ENCODE measurements at regions not wholly inside any gene's neighbourhood (a gene's known extent, or its start where the extent isn't known, plus 50 kb on each side); places are given as distances from the start of the nearest gene placed in this dataset.
"Not testable (repeated sequence)": the region's sequence is repeated elsewhere in the genome, so short reads cannot be mapped to it uniquely, and the experiment has no call there.

DNA sequence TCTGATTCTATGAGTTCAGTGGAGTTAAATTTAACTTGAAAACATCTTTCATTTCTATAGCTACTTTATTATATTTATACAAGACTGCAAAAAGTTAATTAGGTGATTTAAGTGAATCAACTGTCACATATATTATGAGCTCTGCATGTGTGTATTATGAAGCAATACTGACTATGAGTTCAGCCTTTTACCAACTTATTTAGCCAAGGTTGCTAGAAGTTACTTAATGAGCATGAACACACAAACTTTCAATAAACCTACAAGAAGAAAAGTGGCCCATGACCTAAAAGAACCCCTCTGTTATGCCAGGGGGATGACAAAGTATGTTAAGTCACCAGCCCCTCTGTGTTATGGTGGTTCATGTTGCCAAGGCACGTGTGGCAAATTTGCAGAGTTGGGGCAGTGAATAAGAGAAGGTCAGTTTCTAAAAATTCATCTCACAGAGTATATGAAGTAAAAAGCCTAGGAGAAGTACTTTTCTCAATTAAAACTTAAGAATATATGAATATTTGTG, 86.7 kb upstream of the LYPLAL1 start:
- Histone ChIP-seq H3K4me3 (ENCODE audit: low read depth, low read length) (no peak overlapping the region), H3K36me3 (ENCODE audit: control insufficient read depth, insufficient read depth, low read length) (no peaks in the 10 kb centered on the region), H3K9me3 (ENCODE audit: control insufficient read depth, insufficient read depth, low read length) (no peaks in the 10 kb centered on the region), H3K27ac (ENCODE audit: low read depth, low read length) (no peak overlapping the region), H3K4me1 (ENCODE audit: control insufficient read depth, insufficient read depth, low read length) (no peaks in the 10 kb centered on the region), H3K9ac (ENCODE audit: low read depth, low read length) (no peak overlapping the region), H3K27me3 (ENCODE audit: control insufficient read depth, insufficient read depth, low read length) (no peaks in the 10 kb centered on the region)

DNA sequence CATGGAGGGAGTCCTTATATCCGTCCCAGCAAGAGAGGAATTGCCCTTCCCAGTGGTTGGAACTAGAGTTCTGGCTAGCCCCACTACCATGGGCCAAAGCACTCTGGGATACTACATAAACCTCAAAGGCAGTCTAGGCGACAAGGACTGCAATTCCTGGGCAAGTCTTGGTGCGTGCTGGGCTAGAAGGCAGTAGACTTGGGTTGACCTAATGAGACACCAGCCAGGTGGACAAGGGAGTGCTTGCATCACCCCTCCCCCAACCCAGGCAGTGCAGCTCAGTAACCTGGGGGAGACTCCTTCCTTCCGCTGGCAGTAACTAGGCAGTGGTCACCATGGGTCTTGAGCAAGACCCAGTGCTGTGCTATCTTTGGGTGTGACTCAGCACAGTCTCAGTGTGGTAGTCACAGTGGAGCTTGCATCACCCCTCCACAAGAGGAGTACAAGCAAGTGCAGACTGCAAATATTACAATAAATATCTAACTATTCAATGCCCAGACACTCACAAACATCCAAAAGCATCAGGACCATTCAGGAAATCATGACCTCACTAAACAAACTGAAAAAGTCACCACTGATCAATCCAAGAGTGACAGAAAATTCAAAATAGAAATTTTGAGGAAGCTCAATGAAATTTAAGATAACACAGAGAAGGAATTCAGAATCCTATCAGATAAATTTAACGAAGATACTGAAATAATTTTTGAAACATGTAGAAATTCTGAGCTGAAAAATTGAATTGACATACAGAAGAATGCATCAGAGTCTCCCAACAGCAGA, 84.7 kb upstream of the LYPLAL1 start:
- no peaks in the 10 kb centered on the region for H3K27me3 ChIP-seq (ENCODE audit: control insufficient read depth, insufficient read depth, low read length)
- no peaks in the 10 kb centered on the region for H3K36me3 ChIP-seq (ENCODE audit: control insufficient read depth, insufficient read depth, low read length)
- no peaks in the 10 kb centered on the region for H3K4me1 ChIP-seq (ENCODE audit: control insufficient read depth, insufficient read depth, low read length)
- H3K4me3 ChIP-seq (ENCODE audit: low read depth, low read length), result no peak overlapping the region
- H3K9me3 ChIP-seq (ENCODE audit: control insufficient read depth, insufficient read depth, low read length), result no peaks in the 10 kb centered on the region
- no peak overlapping the region for H3K9ac ChIP-seq (ENCODE audit: low read depth, low read length)
- H3K27ac ChIP-seq (ENCODE audit: low read depth, low read length), result no peak overlapping the region

DNA sequence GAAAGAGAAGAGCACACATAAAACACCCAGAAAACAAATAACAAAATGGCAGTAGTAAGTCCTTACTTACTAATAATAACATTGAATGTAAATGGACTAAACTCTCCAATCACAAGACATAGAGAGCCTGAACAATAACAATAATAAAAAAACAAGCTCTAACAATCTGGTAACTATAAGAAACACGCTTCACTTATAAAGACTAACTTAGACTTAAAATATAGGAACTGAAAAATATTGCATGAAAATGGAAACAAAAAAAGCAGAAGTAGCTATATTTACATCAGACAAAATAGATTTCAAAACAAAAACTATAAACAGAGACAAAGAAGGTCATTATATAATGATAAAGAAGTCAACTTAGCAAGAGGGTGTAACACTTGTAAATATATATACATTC, 83.1 kb upstream of the LYPLAL1 start:
- H3K4me1 ChIP-seq (ENCODE audit: control insufficient read depth, insufficient read depth, low read length), result no peaks in the 10 kb centered on the region
- no peak overlapping the region for H3K9ac ChIP-seq (ENCODE audit: low read depth, low read length)
- H3K27ac ChIP-seq (ENCODE audit: low read depth, low read length), result no peak overlapping the region
- H3K4me3 ChIP-seq (ENCODE audit: low read depth, low read length), result no peak overlapping the region
- H3K36me3 ChIP-seq (ENCODE audit: control insufficient read depth, insufficient read depth, low read length), result no peaks in the 10 kb centered on the region
- H3K27me3 ChIP-seq (ENCODE audit: control insufficient read depth, insufficient read depth, low read length), result no peaks in the 10 kb centered on the region
- no peaks in the 10 kb centered on the region for H3K9me3 ChIP-seq (ENCODE audit: control insufficient read depth, insufficient read depth, low read length)

DNA sequence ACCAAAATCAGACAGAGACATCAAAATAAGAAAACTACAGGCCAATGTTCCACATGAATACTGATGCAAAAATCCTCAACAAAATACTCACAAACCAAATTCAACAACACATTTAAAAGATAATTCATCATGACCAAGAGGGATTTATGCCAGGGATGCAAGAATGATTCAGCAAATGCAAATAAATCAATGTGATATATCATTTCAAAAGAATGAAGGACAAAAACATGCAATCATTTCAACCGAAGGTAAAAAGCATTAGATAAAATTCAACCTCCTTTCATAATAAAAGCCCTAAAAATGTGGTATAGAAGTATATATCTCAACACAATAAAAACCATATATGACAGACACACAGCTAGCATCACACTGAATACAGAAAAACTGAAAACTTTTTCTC, 81.5 kb upstream of the LYPLAL1 start:
- no peaks in the 10 kb centered on the region for H3K9me3 ChIP-seq (ENCODE audit: control insufficient read depth, insufficient read depth, low read length)
- H3K27me3 ChIP-seq (ENCODE audit: control insufficient read depth, insufficient read depth, low read length), result no peaks in the 10 kb centered on the region
- H3K36me3 ChIP-seq (ENCODE audit: control insufficient read depth, insufficient read depth, low read length), result no peaks in the 10 kb centered on the region
- H3K27ac ChIP-seq (ENCODE audit: low read depth, low read length), result no peak overlapping the region
- H3K4me1 ChIP-seq (ENCODE audit: control insufficient read depth, insufficient read depth, low read length), result no peaks in the 10 kb centered on the region
- no peak overlapping the region for H3K9ac ChIP-seq (ENCODE audit: low read depth, low read length)
- H3K4me3 ChIP-seq (ENCODE audit: low read depth, low read length), result no peak overlapping the region

DNA sequence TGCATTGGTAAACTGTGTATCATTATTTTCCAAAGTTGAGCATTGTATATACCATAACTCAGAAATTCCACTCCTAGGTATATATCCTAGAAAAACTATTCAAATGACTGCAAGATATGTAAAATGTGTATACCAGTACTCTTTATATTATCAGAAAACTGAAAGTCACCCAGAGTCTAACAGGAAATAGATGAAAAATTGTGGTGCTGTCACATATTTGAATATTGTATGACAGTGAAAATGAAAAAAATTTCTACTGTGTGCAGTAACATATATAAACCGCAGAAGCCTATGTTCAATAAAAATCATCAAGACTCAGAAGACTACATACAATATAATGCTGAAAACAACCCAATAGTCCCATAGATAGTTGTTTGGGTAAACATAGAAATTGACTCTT, 74.4 kb upstream of the LYPLAL1 start:
- Histone ChIP-seq H3K9me3 (ENCODE audit: control insufficient read depth, insufficient read depth, low read length) (no peaks in the 10 kb centered on the region), H3K4me3 (ENCODE audit: low read depth, low read length) (no peak overlapping the region), H3K27ac (ENCODE audit: low read depth, low read length) (no peak overlapping the region), H3K36me3 (ENCODE audit: control insufficient read depth, insufficient read depth, low read length) (no peaks in the 10 kb centered on the region), H3K9ac (ENCODE audit: low read depth, low read length) (no peak overlapping the region), H3K27me3 (ENCODE audit: control insufficient read depth, insufficient read depth, low read length) (no peaks in the 10 kb centered on the region), H3K4me1 (ENCODE audit: control insufficient read depth, insufficient read depth, low read length) (no peaks in the 10 kb centered on the region)

DNA sequence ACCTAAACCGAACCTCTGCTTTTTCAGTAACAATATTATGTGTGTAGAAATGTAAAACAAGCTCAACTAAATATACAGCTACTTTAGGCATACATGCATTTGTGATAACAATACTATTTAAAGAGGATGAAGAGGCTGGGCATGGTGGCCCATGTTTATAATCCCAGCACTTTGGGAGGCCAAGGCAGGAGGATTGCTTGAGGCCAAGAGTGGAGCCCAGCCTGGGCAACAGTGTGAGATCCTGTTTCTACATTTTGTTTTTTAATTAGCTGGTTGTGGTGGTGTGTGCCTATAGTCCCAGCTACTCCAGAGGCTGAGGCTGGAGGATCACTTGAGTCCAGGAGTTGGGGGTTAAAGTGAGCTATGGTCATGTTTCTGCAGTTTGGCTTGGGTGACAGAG, 73.6 kb upstream of the LYPLAL1 start:
- H3K4me3 ChIP-seq (ENCODE audit: low read depth, low read length), result no peak overlapping the region
- H3K27me3 ChIP-seq (ENCODE audit: control insufficient read depth, insufficient read depth, low read length), result no peaks in the 10 kb centered on the region
- H3K9ac ChIP-seq (ENCODE audit: low read depth, low read length), result no peak overlapping the region
- H3K4me1 ChIP-seq (ENCODE audit: control insufficient read depth, insufficient read depth, low read length), result no peaks in the 10 kb centered on the region
- no peaks in the 10 kb centered on the region for H3K9me3 ChIP-seq (ENCODE audit: control insufficient read depth, insufficient read depth, low read length)
- H3K36me3 ChIP-seq (ENCODE audit: control insufficient read depth, insufficient read depth, low read length), result no peaks in the 10 kb centered on the region
- no peak overlapping the region for H3K27ac ChIP-seq (ENCODE audit: low read depth, low read length)

DNA sequence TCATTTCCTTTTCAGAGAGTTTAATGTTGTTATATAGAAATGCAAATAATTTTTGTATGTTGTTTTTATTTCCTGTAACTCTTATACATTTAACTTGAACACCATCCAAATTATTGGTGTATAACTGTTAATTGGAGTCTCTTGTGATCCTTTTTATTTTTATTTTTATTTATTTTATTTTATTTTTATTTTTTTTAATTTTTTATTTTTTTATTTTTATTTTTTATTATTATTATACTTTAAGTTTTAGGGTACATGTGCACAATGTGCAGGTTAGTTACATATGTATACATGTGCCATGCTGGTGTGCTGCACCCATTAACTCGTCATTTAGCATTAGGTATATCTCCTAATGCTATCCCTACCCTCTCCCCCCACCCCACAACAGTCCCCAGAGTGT, 71.2 kb upstream of the LYPLAL1 start:
- not testable (repeated sequence) for H3K9ac ChIP-seq (ENCODE audit: low read depth, low read length); H3K27me3 ChIP-seq (ENCODE audit: control insufficient read depth, insufficient read depth, low read length); H3K9me3 ChIP-seq (ENCODE audit: control insufficient read depth, insufficient read depth, low read length); H3K4me3 ChIP-seq (ENCODE audit: low read depth, low read length); H3K27ac ChIP-seq (ENCODE audit: low read depth, low read length); H3K36me3 ChIP-seq (ENCODE audit: control insufficient read depth, insufficient read depth, low read length); H3K4me1 ChIP-seq (ENCODE audit: control insufficient read depth, insufficient read depth, low read length)

DNA sequence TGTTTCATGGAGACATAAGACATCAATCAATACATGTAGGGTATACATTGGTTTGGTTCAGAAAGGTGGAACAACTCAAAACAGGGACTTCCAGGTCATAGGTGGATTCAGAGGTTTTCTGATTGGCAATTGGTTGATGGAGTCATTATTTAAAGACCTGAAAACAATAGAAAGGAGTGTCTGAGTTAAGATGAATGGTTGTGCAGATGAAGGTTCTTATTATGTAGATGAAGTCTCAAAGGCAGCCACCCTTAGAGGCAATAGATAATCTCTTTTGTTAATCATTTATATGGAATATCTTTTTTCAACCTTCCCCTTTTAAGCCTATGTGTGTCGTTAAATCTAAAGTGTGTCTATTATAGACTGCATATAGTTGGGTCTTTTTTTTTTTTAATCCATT, 67.8 kb upstream of the LYPLAL1 start:
- Histone ChIP-seq H3K27me3 (ENCODE audit: control insufficient read depth, insufficient read depth, low read length) (no peaks in the 10 kb centered on the region), H3K4me1 (ENCODE audit: control insufficient read depth, insufficient read depth, low read length) (0 out of 2 replicates have a peak, but pooled peaks cover 4% of the 10 kb centered on the region), H3K4me3 (ENCODE audit: low read depth, low read length) (no peak overlapping the region), H3K9ac (ENCODE audit: low read depth, low read length) (no peak overlapping the region), H3K27ac (ENCODE audit: low read depth, low read length) (no peak overlapping the region), H3K36me3 (ENCODE audit: control insufficient read depth, insufficient read depth, low read length) (no peaks in the 10 kb centered on the region), H3K9me3 (ENCODE audit: control insufficient read depth, insufficient read depth, low read length) (peaks cover 8% of the 10 kb centered on the region)

DNA sequence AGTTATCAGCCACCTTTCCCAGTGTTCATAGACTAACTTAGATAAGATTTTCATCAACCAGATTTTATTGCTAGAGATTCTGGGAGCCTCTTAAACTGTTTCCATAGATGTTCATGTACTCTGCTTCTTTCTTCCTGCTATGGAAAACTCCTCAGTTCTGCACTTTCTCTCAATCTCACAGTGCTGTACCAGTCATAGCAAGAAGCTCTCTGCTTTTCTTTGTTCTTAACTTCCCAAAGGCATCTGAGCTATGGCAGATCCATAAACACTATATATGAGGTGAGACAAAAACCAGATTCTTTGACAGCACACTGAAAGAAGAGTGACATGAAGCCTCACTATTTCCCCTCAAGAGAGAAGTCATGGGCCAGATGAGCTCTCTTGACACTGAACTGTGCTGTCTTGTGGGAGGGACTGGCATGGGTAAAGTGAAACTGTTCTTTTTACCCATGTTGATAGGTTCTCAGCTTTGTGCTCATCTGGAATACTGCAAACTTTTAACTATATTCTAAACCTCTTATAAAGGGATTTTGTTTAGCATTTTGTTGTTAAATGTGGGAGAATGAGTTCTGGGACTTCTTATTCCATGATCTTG, 64.2 kb upstream of the LYPLAL1 start:
- Histone ChIP-seq H3K4me3 (ENCODE audit: low read depth, low read length) (no peak overlapping the region), H3K9ac (ENCODE audit: low read depth, low read length) (no peak overlapping the region), H3K9me3 (ENCODE audit: control insufficient read depth, insufficient read depth, low read length) (peaks cover 8% of the 10 kb centered on the region), H3K36me3 (ENCODE audit: control insufficient read depth, insufficient read depth, low read length) (no peaks in the 10 kb centered on the region), H3K27me3 (ENCODE audit: control insufficient read depth, insufficient read depth, low read length) (no peaks in the 10 kb centered on the region), H3K27ac (ENCODE audit: low read depth, low read length) (no peak overlapping the region), H3K4me1 (ENCODE audit: control insufficient read depth, insufficient read depth, low read length) (0 out of 2 replicates have a peak, but pooled peaks cover 4% of the 10 kb centered on the region)

DNA sequence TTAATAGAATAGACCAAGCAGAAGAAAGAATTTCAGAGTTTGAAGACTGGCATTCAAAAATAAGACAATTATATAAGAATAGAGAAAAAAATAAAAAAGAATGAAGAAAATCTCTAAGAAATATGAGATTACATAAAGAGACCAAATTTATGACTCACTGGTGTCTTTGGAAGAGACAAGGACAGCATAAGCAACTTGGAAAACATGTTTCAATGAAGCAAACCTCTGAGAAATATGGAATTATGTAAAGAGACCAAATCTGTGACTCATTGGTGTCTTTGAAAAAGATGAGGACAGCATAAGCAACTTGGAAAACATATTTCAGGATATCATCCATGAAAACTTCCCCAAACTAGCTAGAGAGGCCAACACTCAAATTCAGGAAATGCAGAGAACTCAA, 60.4 kb upstream of the LYPLAL1 start:
- H3K4me3 ChIP-seq (ENCODE audit: low read depth, low read length), result no peak overlapping the region
- no peaks in the 10 kb centered on the region for H3K9me3 ChIP-seq (ENCODE audit: control insufficient read depth, insufficient read depth, low read length)
- H3K27ac ChIP-seq (ENCODE audit: low read depth, low read length), result no peak overlapping the region
- H3K4me1 ChIP-seq (ENCODE audit: control insufficient read depth, insufficient read depth, low read length), result no peaks in the 10 kb centered on the region
- no peaks in the 10 kb centered on the region for H3K36me3 ChIP-seq (ENCODE audit: control insufficient read depth, insufficient read depth, low read length)
- no peaks in the 10 kb centered on the region for H3K27me3 ChIP-seq (ENCODE audit: control insufficient read depth, insufficient read depth, low read length)
- no peak overlapping the region for H3K9ac ChIP-seq (ENCODE audit: low read depth, low read length)

DNA sequence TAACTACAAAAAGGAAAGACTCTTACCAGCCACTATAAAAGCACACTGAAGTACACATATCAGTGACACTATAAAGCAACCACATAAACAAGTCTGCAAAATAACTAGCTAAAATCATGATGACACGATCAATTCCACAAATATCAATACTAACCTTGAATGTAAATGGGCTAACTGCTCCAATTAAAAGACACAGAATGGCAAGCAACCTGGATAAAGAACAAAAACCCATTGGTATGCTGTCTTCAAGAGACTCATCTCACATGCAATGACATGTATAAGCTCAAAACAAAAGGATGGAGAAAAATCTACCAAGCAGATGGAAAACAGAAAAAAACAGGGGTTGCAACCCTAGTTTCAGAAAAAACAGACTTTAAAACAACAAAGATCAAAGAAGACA, 59.7 kb upstream of the LYPLAL1 start:
- Histone ChIP-seq H3K27me3 (ENCODE audit: control insufficient read depth, insufficient read depth, low read length) (no peaks in the 10 kb centered on the region), H3K27ac (ENCODE audit: low read depth, low read length) (no peak overlapping the region), H3K4me3 (ENCODE audit: low read depth, low read length) (no peak overlapping the region), H3K4me1 (ENCODE audit: control insufficient read depth, insufficient read depth, low read length) (no peaks in the 10 kb centered on the region), H3K9me3 (ENCODE audit: control insufficient read depth, insufficient read depth, low read length) (no peaks in the 10 kb centered on the region), H3K9ac (ENCODE audit: low read depth, low read length) (no peak overlapping the region), H3K36me3 (ENCODE audit: control insufficient read depth, insufficient read depth, low read length) (no peaks in the 10 kb centered on the region)
